ENCODE measurements at regions not wholly inside any gene's neighbourhood (a gene's known extent, or its start where the extent isn't known, plus 50 kb on each side); places are given as distances from the start of the nearest gene placed in this dataset.

DNA sequence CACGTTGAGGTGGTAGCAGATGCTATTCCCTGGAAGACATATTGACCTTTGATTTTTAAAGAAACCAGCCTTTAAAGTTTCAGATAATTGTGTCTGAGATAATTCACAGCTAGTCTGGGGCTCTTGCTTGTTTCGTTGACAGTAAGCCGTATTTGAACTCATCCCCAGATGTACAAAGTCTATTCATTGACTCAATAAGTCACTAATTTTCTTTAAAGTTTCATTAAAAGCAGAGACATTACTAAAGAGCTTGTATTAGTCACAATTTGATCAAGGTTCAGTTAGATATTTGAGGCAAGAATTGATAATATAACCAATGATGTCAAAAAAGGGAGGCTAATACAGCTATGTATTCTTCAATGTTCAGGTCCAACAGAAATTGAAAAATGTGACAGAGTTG is 158.0 kb downstream of the PCSK1 start (continued):
- no peak for TF ChIP-seq ZNF221 (tag by site-specific recombination; IDR thresholded peaks at IDR 0.05; ENCODE audit: borderline replicate concordance)
- TF ChIP-seq ZNF530 (tag by site-specific recombination; IDR thresholded peaks at IDR 0.05; ENCODE audit: low read depth), result no peak

DNA sequence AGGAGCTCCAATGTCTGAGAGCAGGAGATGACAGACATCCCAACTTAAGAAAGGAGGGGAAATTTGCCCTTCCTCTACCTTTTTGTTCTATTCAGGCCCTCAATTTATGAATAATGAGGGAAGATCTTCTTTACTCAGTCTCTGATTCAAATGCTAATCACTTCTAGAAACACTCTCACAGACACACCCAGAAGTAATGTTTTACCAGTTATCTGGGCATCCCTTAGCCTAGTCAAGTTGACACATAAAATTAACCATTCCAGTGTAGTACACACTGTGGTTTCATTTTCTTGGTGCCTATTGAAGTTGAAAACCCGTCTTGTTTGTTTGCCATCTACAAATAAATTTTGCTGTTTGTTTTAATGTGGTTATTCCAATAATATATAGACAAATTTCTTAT is 167.6 kb downstream of the PCSK1 start:
- ChIA-PET POLR2A (no interaction called here), CTCF (no interaction called here)
- no peak overlapping the region for H3K4me3 ChIP-seq (ENCODE audit: low read depth, low read length)
- H3K9me3 ChIP-seq (ENCODE audit: control insufficient read depth, insufficient read depth, low read depth, low read length), result no peaks in the 10 kb centered on the region; the same call in 1 of the 2 replicates
- no peaks in the 10 kb centered on the region for H3K36me3 ChIP-seq (ENCODE audit: control insufficient read depth in 2 of 2, insufficient read depth in 1 of 2, low read length in 2 of 2)
- H3K4me1 ChIP-seq (ENCODE audit: control insufficient read depth, insufficient read depth, low read length), result no peaks in the 10 kb centered on the region
- TF ChIP-seq BCL11A (tag by site-specific recombination; IDR thresholded peaks at IDR 0.05; ENCODE audit: low read depth) (no peak), SALL2 (tag by site-specific recombination; IDR thresholded peaks at IDR 0.05; ENCODE audit: borderline replicate concordance) (no peak), ZNF623 (tag by site-specific recombination; IDR thresholded peaks at IDR 0.05) (no peak), ZNF266 (tag by site-specific recombination; IDR thresholded peaks at IDR 0.05; ENCODE audit: low read depth) (no peak), ZNF184 (tag by site-specific recombination; IDR thresholded peaks at IDR 0.05) (no peak)
- TF ChIP-seq, protein P1, sequence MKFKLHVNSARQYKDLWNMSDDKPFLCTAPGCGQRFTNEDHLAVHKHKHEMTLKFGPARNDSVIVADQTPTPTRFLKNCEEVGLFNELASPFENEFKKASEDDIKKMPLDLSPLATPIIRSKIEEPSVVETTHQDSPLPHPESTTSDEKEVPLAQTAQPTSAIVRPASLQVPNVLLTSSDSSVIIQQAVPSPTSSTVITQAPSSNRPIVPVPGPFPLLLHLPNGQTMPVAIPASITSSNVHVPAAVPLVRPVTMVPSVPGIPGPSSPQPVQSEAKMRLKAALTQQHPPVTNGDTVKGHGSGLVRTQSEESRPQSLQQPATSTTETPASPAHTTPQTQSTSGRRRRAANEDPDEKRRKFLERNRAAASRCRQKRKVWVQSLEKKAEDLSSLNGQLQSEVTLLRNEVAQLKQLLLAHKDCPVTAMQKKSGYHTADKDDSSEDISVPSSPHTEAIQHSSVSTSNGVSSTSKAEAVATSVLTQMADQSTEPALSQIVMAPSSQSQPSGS (tag by site-specific recombination; IDR thresholded peaks at IDR 0.05; ENCODE audit: low read depth), result no peak
- TF ChIP-seq, protein P2, sequence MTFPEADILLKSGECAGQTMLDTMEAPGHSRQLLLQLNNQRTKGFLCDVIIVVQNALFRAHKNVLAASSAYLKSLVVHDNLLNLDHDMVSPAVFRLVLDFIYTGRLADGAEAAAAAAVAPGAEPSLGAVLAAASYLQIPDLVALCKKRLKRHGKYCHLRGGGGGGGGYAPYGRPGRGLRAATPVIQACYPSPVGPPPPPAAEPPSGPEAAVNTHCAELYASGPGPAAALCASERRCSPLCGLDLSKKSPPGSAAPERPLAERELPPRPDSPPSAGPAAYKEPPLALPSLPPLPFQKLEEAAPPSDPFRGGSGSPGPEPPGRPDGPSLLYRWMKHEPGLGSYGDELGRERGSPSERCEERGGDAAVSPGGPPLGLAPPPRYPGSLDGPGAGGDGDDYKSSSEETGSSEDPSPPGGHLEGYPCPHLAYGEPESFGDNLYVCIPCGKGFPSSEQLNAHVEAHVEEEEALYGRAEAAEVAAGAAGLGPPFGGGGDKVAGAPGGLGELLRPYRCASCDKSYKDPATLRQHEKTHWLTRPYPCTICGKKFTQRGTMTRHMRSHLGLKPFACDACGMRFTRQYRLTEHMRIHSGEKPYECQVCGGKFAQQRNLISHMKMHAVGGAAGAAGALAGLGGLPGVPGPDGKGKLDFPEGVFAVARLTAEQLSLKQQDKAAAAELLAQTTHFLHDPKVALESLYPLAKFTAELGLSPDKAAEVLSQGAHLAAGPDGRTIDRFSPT (tag by site-specific recombination; IDR thresholded peaks at IDR 0.05), result no peak
- H3K27ac ChIP-seq (ENCODE audit: extremely low read depth, low read depth, low read length), result no peak overlapping the region

DNA sequence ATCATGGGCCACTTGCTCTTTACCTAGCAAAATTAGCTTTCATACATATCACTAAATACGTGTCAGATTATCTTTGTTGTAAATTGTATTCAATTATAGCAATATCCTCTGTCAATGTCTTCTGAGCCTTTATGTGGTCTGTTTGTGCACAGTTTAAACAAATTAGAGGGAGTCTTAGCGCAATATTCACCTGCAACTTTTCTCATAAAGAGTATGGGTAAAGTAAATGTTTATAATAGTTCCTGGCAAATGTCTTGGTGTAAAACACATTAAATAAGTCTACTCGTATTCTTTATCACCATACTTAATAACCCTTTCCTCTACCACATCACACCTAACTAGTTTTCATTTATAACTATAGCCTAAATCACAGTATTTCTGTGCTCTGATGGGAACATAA is 169.0 kb downstream of the PCSK1 start:
- Histone ChIP-seq H3K4me3 (ENCODE audit: low read depth, low read length) (no peak overlapping the region), H3K27ac (ENCODE audit: extremely low read depth, low read depth, low read length) (no peak overlapping the region), H3K9me3 (ENCODE audit: control insufficient read depth, insufficient read depth, low read depth, low read length) (no peaks in the 10 kb centered on the region; the same call in 1 of the 2 replicates), H3K36me3 (ENCODE audit: control insufficient read depth in 2 of 2, insufficient read depth in 1 of 2, low read length in 2 of 2) (no peaks in the 10 kb centered on the region), H3K4me1 (ENCODE audit: control insufficient read depth, insufficient read depth, low read length) (no peaks in the 10 kb centered on the region)
- ChIA-PET POLR2A (no interaction called here), CTCF (no interaction called here)
- TF ChIP-seq ZNF792 (tag by site-specific recombination; IDR thresholded peaks at IDR 0.05) (no peak), TRIM28 (IDR thresholded peaks at IDR 0.05; ENCODE audit: borderline replicate concordance, low read length) (no peak), ZNF174 (tag by site-specific recombination; IDR thresholded peaks at IDR 0.05) (no peak), SP7 (tag by site-specific recombination; IDR thresholded peaks at IDR 0.05) (no peak), ZNF561 (tag by site-specific recombination; IDR thresholded peaks at IDR 0.05; ENCODE audit: borderline replicate concordance) (no peak), ZNF843 (tag by site-specific recombination; IDR thresholded peaks at IDR 0.05) (no peak), ZNF677 (tag by site-specific recombination; IDR thresholded peaks at IDR 0.05) (no peak), ZBTB1 (tag by site-specific recombination; IDR thresholded peaks at IDR 0.05) (no peak), GLI4 (tag by site-specific recombination; IDR thresholded peaks at IDR 0.05) (no peak), MEIS1 (CRISPR knock-in tag; IDR thresholded peaks at IDR 0.05; ENCODE audit: borderline replicate concordance) (no peak), ZNF600 (tag by site-specific recombination; IDR thresholded peaks at IDR 0.05) (no peak), ZFP37 (tag by site-specific recombination; IDR thresholded peaks at IDR 0.05) (no peak)
- TF ChIP-seq, protein P3, sequence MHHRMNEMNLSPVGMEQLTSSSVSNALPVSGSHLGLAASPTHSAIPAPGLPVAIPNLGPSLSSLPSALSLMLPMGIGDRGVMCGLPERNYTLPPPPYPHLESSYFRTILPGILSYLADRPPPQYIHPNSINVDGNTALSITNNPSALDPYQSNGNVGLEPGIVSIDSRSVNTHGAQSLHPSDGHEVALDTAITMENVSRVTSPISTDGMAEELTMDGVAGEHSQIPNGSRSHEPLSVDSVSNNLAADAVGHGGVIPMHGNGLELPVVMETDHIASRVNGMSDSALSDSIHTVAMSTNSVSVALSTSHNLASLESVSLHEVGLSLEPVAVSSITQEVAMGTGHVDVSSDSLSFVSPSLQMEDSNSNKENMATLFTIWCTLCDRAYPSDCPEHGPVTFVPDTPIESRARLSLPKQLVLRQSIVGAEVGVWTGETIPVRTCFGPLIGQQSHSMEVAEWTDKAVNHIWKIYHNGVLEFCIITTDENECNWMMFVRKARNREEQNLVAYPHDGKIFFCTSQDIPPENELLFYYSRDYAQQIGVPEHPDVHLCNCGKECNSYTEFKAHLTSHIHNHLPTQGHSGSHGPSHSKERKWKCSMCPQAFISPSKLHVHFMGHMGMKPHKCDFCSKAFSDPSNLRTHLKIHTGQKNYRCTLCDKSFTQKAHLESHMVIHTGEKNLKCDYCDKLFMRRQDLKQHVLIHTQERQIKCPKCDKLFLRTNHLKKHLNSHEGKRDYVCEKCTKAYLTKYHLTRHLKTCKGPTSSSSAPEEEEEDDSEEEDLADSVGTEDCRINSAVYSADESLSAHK (tag by site-specific recombination; IDR thresholded peaks at IDR 0.05), result no peak
- TF ChIP-seq, protein P1 (tag by site-specific recombination; IDR thresholded peaks at IDR 0.05; ENCODE audit: low read depth), result no peak
- TF ChIP-seq, protein P4, sequence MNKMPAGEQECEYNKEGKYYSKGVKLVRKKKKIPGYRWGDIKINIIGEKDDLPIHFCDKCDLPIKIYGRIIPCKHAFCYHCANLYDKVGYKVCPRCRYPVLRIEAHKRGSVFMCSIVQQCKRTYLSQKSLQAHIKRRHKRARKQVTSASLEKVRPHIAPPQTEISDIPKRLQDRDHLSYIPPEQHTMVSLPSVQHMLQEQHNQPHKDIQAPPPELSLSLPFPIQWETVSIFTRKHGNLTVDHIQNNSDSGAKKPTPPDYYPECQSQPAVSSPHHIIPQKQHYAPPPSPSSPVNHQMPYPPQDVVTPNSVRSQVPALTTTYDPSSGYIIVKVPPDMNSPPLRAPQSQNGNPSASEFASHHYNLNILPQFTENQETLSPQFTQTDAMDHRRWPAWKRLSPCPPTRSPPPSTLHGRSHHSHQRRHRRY (tag by site-specific recombination; IDR thresholded peaks at IDR 0.05), result no peak
- TF ChIP-seq, protein P5, sequence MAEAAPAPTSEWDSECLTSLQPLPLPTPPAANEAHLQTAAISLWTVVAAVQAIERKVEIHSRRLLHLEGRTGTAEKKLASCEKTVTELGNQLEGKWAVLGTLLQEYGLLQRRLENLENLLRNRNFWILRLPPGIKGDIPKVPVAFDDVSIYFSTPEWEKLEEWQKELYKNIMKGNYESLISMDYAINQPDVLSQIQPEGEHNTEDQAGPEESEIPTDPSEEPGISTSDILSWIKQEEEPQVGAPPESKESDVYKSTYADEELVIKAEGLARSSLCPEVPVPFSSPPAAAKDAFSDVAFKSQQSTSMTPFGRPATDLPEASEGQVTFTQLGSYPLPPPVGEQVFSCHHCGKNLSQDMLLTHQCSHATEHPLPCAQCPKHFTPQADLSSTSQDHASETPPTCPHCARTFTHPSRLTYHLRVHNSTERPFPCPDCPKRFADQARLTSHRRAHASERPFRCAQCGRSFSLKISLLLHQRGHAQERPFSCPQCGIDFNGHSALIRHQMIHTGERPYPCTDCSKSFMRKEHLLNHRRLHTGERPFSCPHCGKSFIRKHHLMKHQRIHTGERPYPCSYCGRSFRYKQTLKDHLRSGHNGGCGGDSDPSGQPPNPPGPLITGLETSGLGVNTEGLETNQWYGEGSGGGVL (tag by site-specific recombination; IDR thresholded peaks at IDR 0.05), result no peak
